HUES64 (cell line): ENCODE measurements at regions not wholly inside any gene's neighbourhood (a gene's known extent, or its start where the extent isn't known, plus 50 kb on each side); places are given as distances from the start of the nearest gene placed in this dataset.

ENCODE experiments used
- H3K27ac ChIP-seq: 2 replicates; pipeline ENCODE4 v1.7.0; 2013; ENCODE audit warnings: low read depth, low read length, inconsistent platforms
- H3K27me3 ChIP-seq: 2 replicates; pipeline ENCODE4 v1.6.1; 2013; ENCODE audit warnings: mild to moderate bottlenecking, low read length; ENCODE audit not compliant: insufficient read depth
- H3K36me3 ChIP-seq: 2 replicates; pipeline ENCODE4 v1.6.1; 2013; ENCODE audit warnings: mild to moderate bottlenecking, low read length; ENCODE audit not compliant: insufficient read depth
- H3K4me1 ChIP-seq: 2 replicates; pipeline ENCODE4 v1.6.1; 2013; ENCODE audit warnings: mild to moderate bottlenecking, low read length, moderate library complexity; ENCODE audit not compliant: insufficient read depth
- H3K4me3 ChIP-seq: 2 replicates; pipeline ENCODE4 v1.5.1; 2013; ENCODE audit warnings: mild to moderate bottlenecking, low read length, moderate library complexity
- H3K9ac ChIP-seq: 2 replicates; pipeline ENCODE4 v1.6.1; 2013; ENCODE audit warnings: mild to moderate bottlenecking, low read depth, low read length
- H3K9me3 ChIP-seq: 2 replicates; pipeline ENCODE4 v1.6.1; 2013; ENCODE audit warnings: low read depth, low read length; ENCODE audit not compliant: insufficient read depth
- WGBS: fragments of 150-250, 120-280 bp; methylation state at CpG from one replicate; pipeline ENCODE4 v1.1.7; 2013; ENCODE audit warnings: missing lambda C conversion rate; 5-methylcytosine and 5-hydroxymethylcytosine counted together

DNA sequence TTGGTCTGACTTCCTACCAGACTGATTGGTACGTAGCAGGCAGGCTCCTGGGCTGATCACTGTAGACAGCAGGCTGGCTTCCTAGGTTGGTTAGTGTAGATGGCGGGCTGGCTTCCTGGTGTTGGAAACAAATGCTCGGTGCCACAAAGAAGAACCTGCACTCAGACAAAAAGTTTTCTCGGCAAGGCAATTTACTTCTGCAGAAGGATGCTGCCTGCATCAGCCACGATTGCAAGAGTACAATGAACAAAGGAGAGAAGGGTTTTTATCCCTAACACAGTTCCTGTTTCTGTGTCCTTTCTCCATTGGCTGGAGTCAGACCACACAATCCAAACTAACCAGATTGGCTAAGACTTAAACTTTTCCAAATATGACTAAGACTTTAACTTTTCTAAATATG is 123.6 kb upstream of the PPP2R2D start:
- H3K9me3 ChIP-seq: peaks cover 44% of the 10 kb centered on the region
- H3K4me3 ChIP-seq: no peak overlapping the region
- H3K4me1 ChIP-seq: no peaks in the 10 kb centered on the region
- H3K27ac ChIP-seq: no peak overlapping the region
- 93% methylated on average over 5 of the region's 5 CpGs for WGBS
- H3K9ac ChIP-seq: no peak overlapping the region
- no peaks in the 10 kb centered on the region for H3K27me3 ChIP-seq
- no peaks in the 10 kb centered on the region for H3K36me3 ChIP-seq

DNA sequence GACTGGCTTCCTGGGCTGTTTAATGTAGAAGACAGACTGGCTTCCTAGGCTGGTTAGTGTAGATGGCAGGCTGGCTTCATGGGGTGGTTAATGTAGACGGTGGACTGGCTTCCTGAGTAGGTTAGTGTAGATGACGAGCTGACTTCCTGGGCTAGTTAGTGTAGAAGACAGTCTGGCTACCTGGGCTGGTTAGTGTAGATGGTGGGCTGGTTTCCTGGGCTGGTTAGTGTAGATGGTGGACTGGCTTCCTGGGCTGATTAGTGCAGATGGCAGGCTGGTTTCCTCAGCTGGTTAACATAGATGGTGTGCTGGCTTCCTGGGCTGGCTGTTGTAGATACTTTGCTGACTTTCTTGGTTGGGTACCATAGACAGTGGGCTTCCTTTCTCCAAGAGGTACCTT is 122.9 kb upstream of the PPP2R2D start:
- Histone ChIP-seq H3K4me1 (no peaks in the 10 kb centered on the region), H3K9ac (no peak overlapping the region), H3K27ac (no peak overlapping the region), H3K27me3 (no peaks in the 10 kb centered on the region), H3K4me3 (no peak overlapping the region), H3K9me3 (peaks cover 46% of the 10 kb centered on the region), H3K36me3 (no peaks in the 10 kb centered on the region)
- WGBS: 93% methylated on average over 2 of the region's 2 CpGs

DNA sequence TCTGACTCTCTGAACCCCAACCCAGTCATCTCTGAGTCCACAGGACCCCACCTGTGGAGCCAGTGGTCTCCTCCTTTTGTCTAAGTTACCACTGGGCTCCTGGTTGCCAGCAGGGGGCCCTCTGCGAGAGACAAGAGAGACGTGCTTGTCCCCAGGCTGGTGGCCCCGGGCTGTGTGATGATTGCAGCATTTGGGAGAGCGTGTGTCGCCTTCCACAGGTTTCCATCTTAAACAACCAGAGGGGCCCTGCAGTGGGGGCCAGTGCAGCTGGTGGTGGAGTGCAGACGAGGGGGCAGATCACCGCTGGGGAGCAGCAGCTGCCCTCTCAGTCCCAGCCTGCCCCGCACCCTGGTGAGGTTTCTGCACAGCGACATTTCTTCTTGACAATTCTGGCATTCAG is 122.4 kb upstream of the PPP2R2D start:
- 90% methylated on average over 9 of the region's 9 CpGs for WGBS
- Histone ChIP-seq H3K27me3 (no peaks in the 10 kb centered on the region), H3K9ac (no peak overlapping the region), H3K4me1 (no peaks in the 10 kb centered on the region), H3K36me3 (no peaks in the 10 kb centered on the region), H3K4me3 (no peak overlapping the region), H3K9me3 (peaks cover 50% of the 10 kb centered on the region), H3K27ac (no peak overlapping the region)

DNA sequence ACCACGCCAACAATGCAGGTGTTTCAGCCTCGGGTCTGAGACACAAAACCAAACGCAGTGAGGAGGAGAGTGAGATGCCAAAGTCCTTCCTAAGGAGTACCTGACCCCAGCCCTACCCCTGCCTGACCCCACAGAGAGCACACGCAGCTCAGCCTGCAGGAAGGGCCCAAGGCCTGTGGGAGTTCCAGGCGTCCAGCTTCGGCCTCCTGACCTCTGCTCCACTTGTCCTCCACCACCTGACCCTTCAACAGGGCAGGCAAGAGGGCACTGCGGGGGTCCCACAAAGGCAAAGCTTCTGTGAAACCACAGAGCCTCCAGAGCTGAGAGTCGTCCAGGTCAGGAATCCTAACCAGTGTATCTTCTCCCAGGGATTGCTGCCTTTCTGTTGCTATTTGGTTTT is 122.0 kb upstream of the PPP2R2D start:
- 90% methylated on average over 8 of the region's 8 CpGs for WGBS
- Histone ChIP-seq H3K27ac (no peak overlapping the region), H3K9me3 (peaks cover 50% of the 10 kb centered on the region), H3K36me3 (no peaks in the 10 kb centered on the region), H3K4me1 (no peaks in the 10 kb centered on the region), H3K27me3 (no peaks in the 10 kb centered on the region), H3K4me3 (no peak overlapping the region), H3K9ac (no peak overlapping the region)

DNA sequence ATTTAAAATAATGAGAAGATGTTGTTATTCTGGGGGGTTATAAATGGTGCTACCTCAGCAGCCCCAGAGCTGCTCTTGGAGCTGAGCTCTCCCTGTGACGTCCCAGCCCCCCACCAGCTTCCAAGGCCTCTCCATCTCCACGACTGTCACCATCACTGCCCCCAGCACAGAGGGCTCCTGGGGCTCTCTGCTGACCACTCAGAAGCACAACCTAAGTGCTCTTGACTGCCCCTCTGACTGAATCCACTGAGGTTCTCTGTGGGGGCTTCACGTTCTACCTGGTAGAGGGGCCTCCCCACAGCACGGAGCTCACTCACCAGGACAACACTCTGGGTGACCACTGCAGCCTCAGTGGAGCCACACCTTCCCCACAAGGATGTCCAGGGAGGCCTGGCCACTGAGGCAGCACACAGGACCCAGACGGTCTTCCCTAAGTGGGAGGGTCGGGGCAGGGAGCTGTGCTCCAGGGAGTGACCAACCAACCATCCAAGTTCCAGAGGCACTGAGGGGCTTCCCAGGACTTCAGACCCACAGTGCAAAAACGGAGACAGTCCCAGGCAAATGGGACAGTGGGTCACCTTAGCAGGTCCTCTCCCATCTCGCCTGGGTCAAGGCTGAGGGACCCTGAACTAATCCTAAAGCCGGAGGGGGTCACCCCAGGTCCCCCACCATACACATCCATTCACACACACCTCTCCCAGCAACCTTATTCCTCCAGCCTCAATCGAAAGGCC is 121.0 kb upstream of the PPP2R2D start:
- Histone ChIP-seq H3K4me1 (no peaks in the 10 kb centered on the region), H3K27ac (no peak overlapping the region), H3K9me3 (peaks cover 50% of the 10 kb centered on the region), H3K4me3 (no peak overlapping the region), H3K27me3 (no peaks in the 10 kb centered on the region), H3K36me3 (no peaks in the 10 kb centered on the region), H3K9ac (no peak overlapping the region)
- WGBS: 89% methylated on average over 10 of the region's 10 CpGs

DNA sequence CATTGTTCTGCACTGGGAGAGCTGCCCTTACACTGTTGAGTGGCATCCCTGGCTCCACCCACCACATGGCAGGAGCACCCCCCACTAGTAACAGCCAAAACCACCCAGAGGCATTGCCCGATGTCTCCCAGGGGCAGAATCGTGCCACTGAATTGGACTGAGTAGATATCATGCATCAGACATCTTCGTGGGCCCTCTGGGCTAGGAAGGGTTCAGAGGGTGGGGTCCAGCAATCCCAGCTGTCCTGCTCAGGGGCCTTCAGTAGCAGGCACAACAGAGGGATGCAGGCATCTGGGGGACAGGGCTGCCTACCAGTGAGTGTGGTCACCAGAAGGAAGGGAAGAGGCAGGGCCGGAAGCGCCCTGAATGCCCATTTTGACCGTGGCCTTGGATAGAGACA is 119.7 kb upstream of the PPP2R2D start:
- Histone ChIP-seq H3K9me3 (peaks cover 46% of the 10 kb centered on the region), H3K27me3 (no peaks in the 10 kb centered on the region), H3K4me1 (no peaks in the 10 kb centered on the region), H3K27ac (no peak overlapping the region), H3K36me3 (no peaks in the 10 kb centered on the region), H3K4me3 (no peak overlapping the region), H3K9ac (no peak overlapping the region)
- 95% methylated on average over 6 of the region's 6 CpGs for WGBS

DNA sequence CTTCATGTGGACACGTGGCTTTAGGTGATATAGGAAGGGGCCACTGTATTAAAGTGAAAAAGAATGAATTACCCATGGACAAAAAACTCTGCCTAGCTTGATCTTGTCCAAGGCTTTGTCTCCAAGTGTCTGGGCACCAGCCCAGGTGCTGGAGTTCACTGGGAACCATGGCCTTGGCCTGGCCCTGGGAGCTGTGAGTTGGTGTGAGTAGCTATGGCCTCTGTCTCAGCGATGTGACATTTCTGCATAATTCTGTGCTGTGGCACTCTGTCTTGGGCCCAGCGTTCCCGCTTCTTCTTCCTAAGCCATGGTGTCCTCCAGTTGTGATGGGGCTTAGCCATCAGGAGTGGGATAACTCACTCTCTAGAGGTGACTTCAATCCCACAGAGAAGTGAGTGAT is 119.0 kb upstream of the PPP2R2D start:
- no peak overlapping the region for H3K9ac ChIP-seq
- WGBS: 96% methylated on average over 4 of the region's 4 CpGs
- H3K4me3 ChIP-seq: no peak overlapping the region
- H3K36me3 ChIP-seq: no peaks in the 10 kb centered on the region
- no peak overlapping the region for H3K27ac ChIP-seq
- peaks cover 39% of the 10 kb centered on the region for H3K9me3 ChIP-seq
- H3K27me3 ChIP-seq: no peaks in the 10 kb centered on the region
- no peaks in the 10 kb centered on the region for H3K4me1 ChIP-seq

DNA sequence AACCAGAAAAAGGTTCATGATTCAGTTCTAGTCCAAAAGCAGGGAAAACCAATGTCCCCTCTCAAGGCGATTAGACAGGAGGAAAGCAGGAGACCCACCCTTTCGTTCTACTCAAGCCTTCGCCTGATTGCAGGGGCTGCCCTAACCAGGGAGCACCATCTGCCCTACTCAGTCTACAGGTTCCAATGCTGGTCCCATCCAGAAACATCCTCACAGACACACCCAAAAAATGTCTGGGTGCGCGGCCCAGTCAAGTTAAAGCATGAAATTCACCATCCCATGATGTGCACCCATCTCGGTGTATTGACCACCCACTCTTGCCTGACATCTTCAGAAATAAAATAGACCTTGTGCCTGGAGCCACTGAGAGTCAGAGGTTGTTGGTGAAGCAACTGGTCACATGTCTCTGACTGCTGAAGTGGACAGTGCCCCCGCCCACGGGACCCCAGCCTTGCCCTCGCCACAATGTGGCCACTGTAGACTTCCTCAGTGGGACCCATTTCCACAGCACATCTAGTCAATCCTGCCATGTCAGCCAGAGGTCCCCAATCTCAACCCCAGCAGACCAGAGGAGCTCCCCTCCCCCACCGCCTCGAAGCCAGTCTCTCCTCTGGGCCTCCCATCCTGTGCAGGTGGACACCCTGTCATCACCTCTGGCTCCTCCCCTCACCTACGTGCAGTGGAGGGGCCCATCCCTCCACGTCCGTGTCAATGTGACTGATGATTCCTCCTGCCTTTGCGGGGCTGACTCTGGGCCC is 116.3 kb upstream of the PPP2R2D start:
- WGBS: 93% methylated on average over 15 of the region's 15 CpGs
- Histone ChIP-seq H3K27ac (no peak overlapping the region), H3K36me3 (no peaks in the 10 kb centered on the region)

DNA sequence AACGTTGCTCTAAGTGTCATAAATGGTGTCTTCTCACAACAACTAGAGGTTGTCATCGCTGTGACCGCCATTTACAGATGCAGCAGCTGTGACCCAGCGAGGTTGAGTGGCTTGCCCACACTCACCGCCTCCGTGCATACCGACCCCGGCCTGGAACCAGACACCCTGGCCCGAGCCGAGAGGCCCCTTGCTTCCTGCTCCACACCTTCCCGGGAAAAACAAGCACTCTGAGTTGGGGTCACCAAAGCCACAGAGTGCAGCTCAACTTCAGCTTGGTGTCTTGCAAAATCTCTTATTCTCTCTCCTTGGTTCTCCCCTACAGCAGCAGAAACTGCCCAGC is 115.7 kb upstream of the PPP2R2D start:
- Histone ChIP-seq H3K4me3 (no peak overlapping the region), H3K27me3 (no peaks in the 10 kb centered on the region), H3K27ac (no peak overlapping the region), H3K36me3 (no peaks in the 10 kb centered on the region), H3K9ac (no peak overlapping the region), H3K4me1 (peaks cover 7% of the 10 kb centered on the region; the same call in 1 of the 2 replicates), H3K9me3 (peaks cover 12% of the 10 kb centered on the region; the same call in 1 of the 2 replicates)
- WGBS: 93% methylated on average over 11 of the region's 11 CpGs

More for the DNA sequence above, 116.3 kb upstream of the PPP2R2D start:
- Histone ChIP-seq H3K27me3 (no peaks in the 10 kb centered on the region), H3K4me3 (no peak overlapping the region), H3K4me1 (peaks cover 7% of the 10 kb centered on the region; the same call in 1 of the 2 replicates), H3K9ac (no peak overlapping the region), H3K9me3 (peaks cover 11% of the 10 kb centered on the region; the same call in 1 of the 2 replicates)

DNA sequence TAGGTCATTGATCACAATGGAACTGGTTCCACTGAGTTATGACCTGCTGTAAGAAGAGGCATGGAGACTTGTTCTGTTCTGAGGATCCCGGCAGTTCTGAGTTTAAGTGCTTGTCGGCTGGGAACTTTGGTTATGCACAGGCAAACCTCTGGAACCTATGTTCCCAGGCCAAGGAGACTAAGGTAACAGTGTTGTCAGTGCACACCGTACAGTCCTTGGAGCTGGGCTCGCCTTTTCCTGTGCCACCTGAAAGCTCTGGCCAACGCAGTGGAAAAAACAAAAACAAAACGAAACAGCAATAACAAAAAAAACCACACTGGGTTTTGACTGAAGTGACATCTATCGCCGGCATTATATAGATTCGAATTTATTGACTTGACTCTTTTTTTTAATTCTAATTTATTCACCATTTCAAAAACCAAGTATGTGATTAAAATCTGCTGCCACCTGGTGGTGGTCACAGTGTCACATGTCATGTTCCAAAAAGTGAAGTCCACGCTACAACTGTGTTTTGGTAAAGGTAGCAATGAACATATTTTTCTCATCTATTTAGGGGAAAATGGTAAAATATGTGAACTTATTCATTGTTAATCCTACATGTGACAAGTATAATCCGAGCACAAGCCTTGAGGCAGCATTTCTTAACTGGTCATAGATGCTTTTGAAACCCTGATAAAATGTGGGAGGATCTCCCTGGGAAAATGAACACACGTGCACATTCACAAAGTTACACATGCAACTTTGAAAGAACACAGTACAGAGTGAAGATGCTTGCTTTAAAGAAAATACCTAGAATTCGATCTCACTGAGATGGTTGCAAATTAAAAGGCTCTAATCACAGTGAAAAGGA is 113.8 kb upstream of the PPP2R2D start:
- Histone ChIP-seq H3K4me1 (peaks cover 7% of the 10 kb centered on the region; the same call in 1 of the 2 replicates), H3K36me3 (no peaks in the 10 kb centered on the region), H3K4me3 (no peak overlapping the region), H3K27ac (no peak overlapping the region), H3K27me3 (no peaks in the 10 kb centered on the region), H3K9ac (no peak overlapping the region), H3K9me3 (peaks cover 9% of the 10 kb centered on the region; the same call in 1 of the 2 replicates)
- WGBS: 75% methylated on average over 13 of the region's 13 CpGs

DNA sequence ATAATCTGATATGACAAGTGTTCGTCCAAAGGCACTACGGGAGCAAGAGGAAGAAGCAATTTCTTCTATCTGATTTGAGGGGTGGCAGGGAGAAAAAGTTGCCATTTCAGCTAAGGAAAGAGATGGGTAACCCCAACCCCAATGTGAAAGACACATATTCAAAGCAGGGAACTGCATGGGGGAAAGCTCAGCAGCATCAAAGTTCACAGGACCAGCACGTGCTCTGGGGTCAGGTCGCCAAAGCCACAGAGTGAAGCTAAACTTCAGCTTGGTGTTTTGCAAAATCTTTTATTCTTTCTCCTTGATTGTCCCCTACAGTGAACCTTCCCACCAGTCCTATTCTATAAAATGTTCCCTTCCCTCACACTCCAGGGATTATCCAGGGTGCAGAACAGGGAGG is 112.8 kb upstream of the PPP2R2D start:
- Histone ChIP-seq H3K4me1 (peaks cover 7% of the 10 kb centered on the region; the same call in 1 of the 2 replicates), H3K9ac (no peak overlapping the region), H3K27ac (no peak overlapping the region), H3K9me3 (peaks cover 7% of the 10 kb centered on the region; the same call in 1 of the 2 replicates), H3K36me3 (no peaks in the 10 kb centered on the region), H3K4me3 (no peak overlapping the region), H3K27me3 (no peaks in the 10 kb centered on the region)
- 84% methylated on average over 4 of the region's 4 CpGs for WGBS
